GM18867 (cell line): ENCODE measurements at regions not wholly inside any gene's neighbourhood (a gene's known extent, or its start where the extent isn't known, plus 50 kb on each side); places are given as distances from the start of the nearest gene placed in this dataset.

Experiments used
- ATAC-seq: cut with Tn5 transposase; IDR thresholded peaks from one replicate; pipeline ENCODE4 v1.9.1; 2021; ENCODE audit warnings: mild to moderate bottlenecking, moderate library complexity; ENCODE audit not compliant: unreplicated experiment

- ATAC-seq, result no peak
These were observed 186.9 kb upstream of the NAV2 start for GRCh38 chr11:19525714-19526113.

GRCh38 chr11:19525276-19525675, 187.4 kb upstream of the NAV2 start:
- ATAC-seq, result peak; percentile 62

- no peak for ATAC-seq
These were observed 188.4 kb upstream of the NAV2 start for GRCh38 chr11:19524171-19524671.

- ATAC-seq, result no peak
These were observed 192.0 kb upstream of the NAV2 start for GRCh38 chr11:19520681-19521080.

GRCh38 chr11:19519912-19520641, 192.6 kb upstream of the NAV2 start:
- ATAC-seq, result no peak

- ATAC-seq, result no peak
These were observed 193.3 kb upstream of the NAV2 start for GRCh38 chr11:19519353-19519752.

- ATAC-seq, result no peak
These were observed 199.4 kb upstream of the NAV2 start for GRCh38 chr11:19513253-19513652.

- ATAC-seq, result no peak
These were observed 200.0 kb upstream of the NAV2 start for GRCh38 chr11:19512618-19513017.

- no peak for ATAC-seq
These were observed 201.0 kb upstream of the NAV2 start for GRCh38 chr11:19511413-19512183.

GRCh38 chr11:19511066-19511412, 201.6 kb upstream of the NAV2 start:
- no peak for ATAC-seq

- ATAC-seq, result no peak
These were observed 202.2 kb upstream of the NAV2 start for GRCh38 chr11:19510468-19510867.

GRCh38 chr11:19509215-19509614, 203.4 kb upstream of the NAV2 start:
- no peak for ATAC-seq

- ATAC-seq, result no peak
These were observed 204.5 kb upstream of the NAV2 start for GRCh38 chr11:19508165-19508564.

GRCh38 chr11:19506816-19507486, 205.7 kb upstream of the NAV2 start:
- ATAC-seq, result no peak

GRCh38 chr11:19502691-19503253, 209.9 kb upstream of the NAV2 start:
- ATAC-seq, result no peak

- ATAC-seq, result no peak
These were observed 211.0 kb upstream of the NAV2 start for GRCh38 chr11:19501631-19502030.

GRCh38 chr11:19499999-19500398, 212.6 kb upstream of the NAV2 start:
- no peak for ATAC-seq

GRCh38 chr11:19499026-19499669, 213.5 kb upstream of the NAV2 start:
- no peak for ATAC-seq

- no peak for ATAC-seq
These were observed 219.0 kb upstream of the NAV2 start for GRCh38 chr11:19493446-19494213.
